Choroid plexus epithelial cell (primary cell): ENCODE measurements at regions not wholly inside any gene's neighbourhood (a gene's known extent, or its start where the extent isn't known, plus 50 kb on each side); places are given as distances from the start of the nearest gene placed in this dataset.

Experiments used
- DNase-seq: peaks from one replicate; pipeline ENCODE4 v3.0.0-alpha.2; 2010; ENCODE audit warnings: low read depth
- H3K4me3 ChIP-seq: 2 replicates; pipeline ENCODE4 v1.5.1; 2011; ENCODE audit warnings: low read depth, mild to moderate bottlenecking, control low read depth, low read length, moderate library complexity
- TF ChIP-seq, protein P1 (sequence below): conservative IDR thresholded peaks from 2 replicates; pipeline ENCODE4 v1.5.1; 2011; ENCODE audit warnings: low read depth, mild to moderate bottlenecking, control low read depth, inconsistent platforms, low read length, moderate library complexity

DNA sequence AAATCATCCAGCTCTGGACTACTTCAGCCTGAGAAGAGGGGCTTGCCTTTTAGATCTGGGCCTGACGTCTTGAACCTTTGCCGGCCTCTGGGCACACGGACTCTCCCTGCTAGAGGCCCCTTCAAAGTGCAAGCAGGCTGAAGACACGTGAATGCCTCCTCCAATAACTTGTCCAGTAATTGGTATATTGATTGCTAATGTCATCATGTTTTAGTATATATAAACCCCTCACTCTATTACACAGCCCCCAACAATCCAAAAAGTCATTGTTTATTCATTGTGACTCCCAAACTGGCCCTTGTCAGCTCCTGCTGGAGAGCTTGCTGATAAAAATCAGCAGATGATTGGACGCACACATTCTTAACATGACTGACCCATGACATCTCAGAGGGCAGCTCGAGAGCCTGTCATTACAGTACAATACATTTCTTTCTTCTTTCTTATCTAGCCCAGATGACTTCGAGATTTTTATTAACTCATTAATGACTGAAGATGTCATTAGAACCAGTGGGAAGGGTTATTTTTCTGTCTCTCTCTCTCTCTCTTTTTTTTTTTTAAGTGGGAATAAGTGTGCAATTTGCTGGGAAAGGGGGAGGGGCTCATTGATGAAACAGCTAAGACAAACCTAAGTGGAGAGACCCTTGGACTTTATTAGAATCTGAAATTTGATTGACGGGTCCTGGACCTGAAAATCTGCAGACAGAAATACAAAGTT lies 65.5 kb upstream of the NR2F2 start:
- peak; percentile 65 for DNase-seq
- TF ChIP-seq, protein P1, sequence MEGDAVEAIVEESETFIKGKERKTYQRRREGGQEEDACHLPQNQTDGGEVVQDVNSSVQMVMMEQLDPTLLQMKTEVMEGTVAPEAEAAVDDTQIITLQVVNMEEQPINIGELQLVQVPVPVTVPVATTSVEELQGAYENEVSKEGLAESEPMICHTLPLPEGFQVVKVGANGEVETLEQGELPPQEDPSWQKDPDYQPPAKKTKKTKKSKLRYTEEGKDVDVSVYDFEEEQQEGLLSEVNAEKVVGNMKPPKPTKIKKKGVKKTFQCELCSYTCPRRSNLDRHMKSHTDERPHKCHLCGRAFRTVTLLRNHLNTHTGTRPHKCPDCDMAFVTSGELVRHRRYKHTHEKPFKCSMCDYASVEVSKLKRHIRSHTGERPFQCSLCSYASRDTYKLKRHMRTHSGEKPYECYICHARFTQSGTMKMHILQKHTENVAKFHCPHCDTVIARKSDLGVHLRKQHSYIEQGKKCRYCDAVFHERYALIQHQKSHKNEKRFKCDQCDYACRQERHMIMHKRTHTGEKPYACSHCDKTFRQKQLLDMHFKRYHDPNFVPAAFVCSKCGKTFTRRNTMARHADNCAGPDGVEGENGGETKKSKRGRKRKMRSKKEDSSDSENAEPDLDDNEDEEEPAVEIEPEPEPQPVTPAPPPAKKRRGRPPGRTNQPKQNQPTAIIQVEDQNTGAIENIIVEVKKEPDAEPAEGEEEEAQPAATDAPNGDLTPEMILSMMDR = no peak
- H3K4me3 ChIP-seq = no peak overlapping the region

GRCh38 chr15:96266456-96266855 lies 64.0 kb upstream of the NR2F2 start:
- TF ChIP-seq, protein P1 = no peak
- H3K4me3 ChIP-seq = no peak overlapping the region
- DNase-seq = no peak

- no peak for DNase-seq
- H3K4me3 ChIP-seq = no peak overlapping the region
- TF ChIP-seq, protein P1 = no peak
These were observed 63.0 kb upstream of the NR2F2 start for GRCh38 chr15:96267463-96267862.

- peak; percentile 77 for DNase-seq
- H3K4me3 ChIP-seq = no peak overlapping the region
- TF ChIP-seq, protein P1 = no peak
These were observed 61.9 kb upstream of the NR2F2 start for GRCh38 chr15:96268442-96269204.

DNA sequence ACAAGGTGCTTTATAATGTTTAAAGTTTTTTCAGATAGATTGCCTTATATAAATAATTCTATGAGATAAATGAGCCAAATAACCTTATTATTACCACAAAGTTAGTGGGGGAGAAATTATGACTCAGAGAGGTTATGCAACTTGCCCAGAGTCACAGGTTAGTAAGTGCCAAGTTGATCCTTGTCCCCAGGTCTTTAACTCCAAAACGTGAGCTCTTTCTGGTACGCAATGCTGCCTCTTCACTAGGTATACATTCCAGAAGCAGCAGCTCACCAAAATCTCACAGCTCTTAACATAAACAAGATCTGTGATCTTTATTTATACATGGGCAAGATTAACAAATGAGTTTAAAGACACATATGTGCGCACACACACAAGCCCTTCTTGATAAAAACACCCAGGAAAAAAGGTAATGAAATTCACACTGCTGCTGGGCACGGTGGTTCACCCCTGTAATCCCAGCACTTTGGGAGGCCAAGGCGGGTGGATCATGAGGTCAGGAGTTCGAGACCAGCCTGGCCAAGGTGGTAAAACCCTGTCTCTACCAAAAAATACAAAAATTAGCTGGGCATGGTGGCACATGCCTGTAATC lies 59.8 kb upstream of the NR2F2 start:
- no peak overlapping the region for H3K4me3 ChIP-seq
- DNase-seq = peak; percentile 68
- TF ChIP-seq, protein P1 = no peak

DNA sequence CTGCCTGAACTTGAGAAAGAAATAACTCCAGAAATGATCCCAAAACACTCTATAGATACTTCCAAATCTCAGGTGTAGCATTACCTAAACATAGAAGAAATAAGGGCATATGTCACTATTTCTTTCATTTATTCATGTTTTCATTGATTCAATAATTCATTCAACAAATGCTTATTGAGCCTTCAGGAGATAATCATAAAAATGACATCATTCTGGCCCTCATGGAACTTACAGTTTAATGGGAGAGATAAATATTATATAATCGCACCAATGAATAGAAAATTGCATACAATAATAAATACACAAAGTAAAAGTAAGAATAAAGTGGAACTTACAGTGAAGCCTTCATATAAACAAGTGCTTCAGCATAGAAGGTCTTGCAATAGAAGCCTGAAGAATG lies 58.1 kb upstream of the NR2F2 start:
- H3K4me3 ChIP-seq = no peak overlapping the region
- TF ChIP-seq, protein P1 = no peak
- DNase-seq = no peak
